Stimulated activated CD4-positive, alpha-beta T cell treated with anti-CD3 and anti-CD28 coated beads, Interleukin-15, amount 100 ng/mL, for 1 hour (primary cell): ENCODE measurements at regions not wholly inside any gene's neighbourhood (a gene's known extent, or its start where the extent isn't known, plus 50 kb on each side); places are given as distances from the start of the nearest gene placed in this dataset.

Experiments
- DNase-seq, 2 donors: peaks; one replicate each; pipeline ENCODE4 v3.0.0-alpha.2; 2020; ENCODE audit warnings: low read depth in 1 of 2, low spot score in 1 of 2

GRCh38 chrX:38856670-38857265, 55.5 kb downstream of the MID1IP1 start:
- no peak for DNase-seq

DNA sequence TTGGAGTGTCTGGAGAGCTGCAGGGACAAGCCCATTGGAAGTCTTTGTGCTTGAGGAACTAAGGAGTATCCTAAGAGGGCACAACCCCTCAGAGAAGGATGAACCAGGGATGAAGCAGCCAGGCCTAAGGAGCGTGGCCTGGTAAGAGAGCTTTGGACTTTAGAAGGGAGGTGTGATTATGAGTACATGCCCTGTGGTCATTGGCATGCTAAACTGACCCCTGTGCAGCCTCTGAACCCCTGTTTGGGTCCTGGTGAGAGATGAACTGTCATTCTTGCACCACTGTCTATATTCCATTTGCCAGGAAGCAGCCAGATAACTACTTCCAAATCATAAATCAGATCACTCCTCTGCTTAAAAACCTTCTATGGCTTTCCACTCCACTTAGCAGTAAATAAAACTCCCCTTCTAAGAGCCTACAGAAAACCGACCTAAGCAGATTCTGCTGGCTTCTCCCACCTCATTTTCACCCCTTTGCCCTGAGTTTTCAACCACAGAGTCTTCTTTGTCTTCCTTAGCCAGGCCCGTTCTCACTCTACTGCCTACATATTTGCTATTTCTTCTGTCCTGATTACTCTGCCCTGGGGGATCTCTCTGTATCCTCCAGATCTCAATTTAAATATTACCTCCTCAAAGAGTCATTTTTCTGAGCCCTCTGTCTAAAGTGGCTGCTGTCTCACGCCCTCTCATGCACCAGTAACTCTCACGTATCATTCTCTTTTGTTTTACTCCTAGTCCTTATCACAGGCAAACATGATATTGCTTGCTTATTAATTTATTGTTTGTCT, 56.7 kb downstream of the MID1IP1 start:
- DNase-seq = no peak

DNA sequence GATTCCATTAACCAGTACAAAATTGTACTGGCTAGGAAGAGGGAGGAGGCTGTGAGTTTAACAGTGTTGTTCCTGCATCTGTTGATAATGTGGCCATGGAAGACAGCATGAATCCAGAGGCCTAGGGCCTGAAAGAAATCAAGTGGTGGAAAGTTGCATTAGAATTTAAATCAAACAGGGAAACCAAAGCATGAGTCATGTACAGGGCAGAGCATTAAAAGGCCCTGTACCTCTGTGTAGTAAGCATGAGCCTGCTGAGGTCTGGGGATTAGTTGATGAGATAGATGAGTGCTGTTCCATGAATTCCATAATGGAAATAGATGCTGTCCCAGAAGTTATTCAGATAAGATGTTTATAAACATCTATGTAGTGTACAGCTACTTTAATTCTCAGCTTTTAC, 58.3 kb downstream of the MID1IP1 start:
- no peak for DNase-seq

DNA sequence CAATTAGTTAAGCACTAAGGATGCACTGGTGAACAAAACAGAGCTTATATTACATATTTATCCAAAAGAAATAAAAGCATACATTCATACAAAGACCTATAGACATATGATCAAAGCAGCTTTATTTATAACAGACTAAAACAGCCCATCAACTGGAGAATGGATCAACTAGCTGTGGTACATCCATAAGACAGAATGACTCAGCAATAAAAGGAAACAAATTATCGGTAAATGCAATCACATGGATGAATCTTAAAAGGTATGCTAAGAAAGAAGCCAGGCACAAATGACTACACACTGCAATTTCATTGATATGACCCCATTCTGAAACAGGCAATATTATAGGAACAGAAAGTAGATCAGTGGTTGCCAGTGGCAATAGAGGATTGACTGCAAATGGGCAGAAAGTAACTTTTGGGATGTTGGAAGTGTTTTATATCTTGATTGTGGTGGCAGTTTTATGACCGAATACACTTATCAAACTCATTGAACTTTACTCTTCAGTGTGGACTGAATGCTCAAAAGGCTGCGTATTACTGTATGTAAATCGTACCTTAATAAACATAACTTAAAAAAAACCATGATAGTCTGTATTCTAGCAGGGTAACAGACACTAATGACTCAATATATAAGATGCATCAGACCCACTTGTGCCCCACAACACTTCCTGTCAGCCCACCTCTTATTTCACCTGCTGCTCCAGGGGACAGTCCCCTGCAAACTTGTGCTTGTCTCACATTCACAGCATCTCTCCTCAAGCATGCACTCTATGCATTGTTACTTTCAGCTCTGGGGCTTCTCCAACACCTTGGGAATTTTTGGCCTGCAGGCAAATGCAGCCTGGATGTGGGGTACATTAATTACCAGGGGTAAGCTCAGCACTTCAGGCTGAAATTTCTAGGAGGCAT, 59.1 kb downstream of the MID1IP1 start:
- DNase-seq = no peak

GRCh38 chrX:38861489-38861888, 60.2 kb downstream of the MID1IP1 start:
- no peak for DNase-seq

DNA sequence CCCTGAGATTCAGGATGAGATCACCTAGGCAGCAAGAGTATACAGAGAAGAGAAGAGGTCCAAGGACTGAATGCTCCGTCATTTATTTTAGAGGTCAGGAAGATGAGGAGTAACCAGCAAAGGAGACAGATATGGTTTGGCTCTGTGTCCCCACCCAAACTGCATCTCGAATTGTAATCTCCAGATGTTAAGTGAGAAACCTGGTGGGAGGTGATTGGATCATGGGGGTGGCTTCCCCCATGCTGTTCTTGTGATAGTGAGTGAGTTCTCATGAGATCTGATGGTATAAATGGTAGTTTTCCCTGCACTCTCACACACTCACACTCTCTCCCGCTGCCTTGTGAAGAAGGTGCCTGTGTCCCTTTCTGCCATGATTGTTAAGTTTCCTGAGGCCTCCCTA, 60.8 kb downstream of the MID1IP1 start:
- no peak for DNase-seq

- DNase-seq = no peak
Observed at GRCh38 chrX:38864165-38864564, 62.9 kb downstream of the MID1IP1 start.

- no peak for DNase-seq
Observed at GRCh38 chrX:38868321-38868720, 67.1 kb downstream of the MID1IP1 start.

DNA sequence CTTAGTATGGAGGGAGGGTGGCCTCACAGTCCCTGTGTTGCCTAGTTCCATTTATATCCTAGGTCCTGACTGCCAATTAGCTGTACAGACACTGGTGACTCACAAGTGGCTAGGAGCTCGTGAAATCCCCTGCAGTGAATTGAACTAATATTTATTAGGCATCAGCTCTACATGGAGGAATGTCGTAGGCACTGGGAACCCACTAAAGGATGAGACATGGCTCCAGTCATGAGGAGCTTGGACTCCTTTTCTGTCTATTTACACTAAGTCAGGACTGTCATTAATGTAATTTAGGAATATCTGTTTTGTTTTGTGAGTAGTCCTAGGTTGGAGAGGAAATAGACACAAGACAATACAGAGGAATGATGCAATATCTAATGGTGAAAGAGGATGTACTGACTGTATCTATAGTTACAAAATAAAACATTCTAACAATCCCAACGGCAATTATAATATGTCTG, 67.7 kb downstream of the MID1IP1 start:
- no peak for DNase-seq

DNA sequence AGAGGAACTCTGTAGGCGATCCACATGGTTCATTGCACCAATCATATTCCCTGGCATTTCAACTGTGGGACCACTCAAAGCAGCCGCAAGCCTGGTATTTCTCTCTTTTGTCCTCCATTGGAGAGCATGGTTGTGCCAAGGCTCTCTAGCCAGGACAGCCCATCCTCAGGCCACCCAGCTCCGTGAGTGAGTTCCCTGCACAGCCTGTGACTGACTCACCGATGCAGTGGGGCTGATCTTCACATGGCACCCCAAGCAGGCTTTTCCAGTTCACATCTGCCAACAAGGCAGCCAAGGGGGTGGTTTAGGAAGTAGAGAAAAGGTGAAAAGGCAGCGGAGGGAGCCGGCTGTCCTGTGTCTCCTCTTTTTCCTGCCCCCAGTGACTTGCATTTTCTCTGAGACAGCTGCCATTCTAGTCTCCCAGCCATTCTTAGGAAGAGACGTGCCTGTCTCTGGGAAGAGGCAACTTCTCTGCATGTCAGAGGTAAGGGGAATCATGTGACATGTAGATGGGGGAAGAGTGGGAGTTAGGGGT, 69.2 kb downstream of the MID1IP1 start:
- no peak for DNase-seq

GRCh38 chrX:38871129-38872029, 70.1 kb downstream of the MID1IP1 start:
- no peak for DNase-seq

- DNase-seq = no peak
Observed at GRCh38 chrX:38877366-38877765, 76.1 kb downstream of the MID1IP1 start.

GRCh38 chrX:38878641-38879340, 77.5 kb downstream of the MID1IP1 start:
- DNase-seq = no peak

DNA sequence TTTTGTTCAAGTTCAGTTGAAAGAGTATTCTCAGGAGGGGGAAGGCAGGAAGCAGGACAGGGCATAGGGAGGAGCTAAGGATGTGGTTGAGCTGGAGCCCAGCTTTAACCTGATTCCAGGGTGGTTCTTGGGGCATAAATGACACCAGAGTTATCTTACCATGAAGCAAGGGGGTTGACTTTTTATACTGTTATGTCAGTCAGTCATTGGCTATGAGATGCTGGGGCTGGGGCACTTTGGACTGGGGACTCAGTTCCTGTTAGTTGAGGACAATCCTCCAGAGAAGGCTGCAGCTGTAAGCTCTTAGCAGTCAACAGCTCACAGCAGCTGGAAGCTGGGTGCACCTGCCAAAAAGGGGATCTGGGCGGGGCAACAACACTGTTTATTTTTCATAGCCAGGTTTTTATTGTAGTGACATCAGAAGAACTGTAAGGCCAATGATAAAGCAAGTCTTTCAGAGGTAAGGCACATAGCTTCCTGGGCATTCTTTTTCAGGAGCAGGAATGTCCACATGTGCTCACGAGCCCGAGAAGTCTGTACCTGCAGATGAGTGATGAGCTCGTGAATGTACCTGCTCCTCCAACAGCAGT, 78.5 kb downstream of the MID1IP1 start:
- DNase-seq = no peak

DNA sequence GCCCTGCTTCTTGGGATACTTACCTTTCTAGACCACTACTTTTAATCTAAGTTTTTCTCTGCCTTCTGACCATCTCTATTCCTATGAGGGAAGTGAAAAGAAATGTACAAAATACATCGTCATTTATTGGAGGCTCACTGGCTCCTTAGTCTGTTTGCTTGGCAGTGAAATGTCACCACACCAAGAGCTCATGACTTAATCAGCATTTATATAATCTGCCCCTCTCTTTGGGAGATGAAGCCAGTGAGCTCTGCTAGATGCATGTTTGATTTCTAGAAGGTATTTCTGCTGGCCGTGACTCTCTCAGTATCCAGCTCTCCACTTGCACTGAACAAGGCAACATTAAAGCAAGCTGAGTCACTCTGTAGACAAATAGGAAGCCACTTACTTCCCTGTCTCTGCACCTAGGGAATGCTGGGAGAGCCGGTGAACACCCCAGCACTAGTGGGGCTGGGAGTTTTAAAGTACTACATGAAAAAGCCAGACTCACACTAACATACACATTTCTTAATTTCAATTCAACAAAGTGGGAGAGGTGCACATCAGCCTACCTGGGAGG, 79.1 kb downstream of the MID1IP1 start:
- no peak for DNase-seq

- no peak for DNase-seq
Observed at GRCh38 chrX:38881066-38881465, 79.8 kb downstream of the MID1IP1 start.

- no peak for DNase-seq
Observed at GRCh38 chrX:38881727-38882126, 80.5 kb downstream of the MID1IP1 start.

GRCh38 chrX:38882894-38883626, 81.8 kb downstream of the MID1IP1 start:
- DNase-seq = no peak
